Spleen (tissue), 7 donors: ENCODE measurements at regions not wholly inside any gene's neighbourhood (a gene's known extent, or its start where the extent isn't known, plus 50 kb on each side); places are given as distances from the start of the nearest gene placed in this dataset.

ENCODE experiments used
- CTCF ChIP-seq, 11 experiments: fragments of 200-600 bp in 7 of 11; fragments of 450-650 bp in 4 of 11; sonication (generic) in 4 of 11; IDR thresholded peaks in 8 of 11; conservative IDR thresholded peaks in 3 of 11; 1 replicate in 7 of 11; 2 replicates in 4 of 11; pipeline versions ENCODE4 v1.4.0 to v1.8.0; 2016 to 2021; ENCODE audit warnings: antibody characterized with exemption in 11 of 11, inconsistent platforms in 4 of 11, mild to moderate bottlenecking in 1 of 11
- POLR2A ChIP-seq, 3 donors: fragments of 450-650 bp; IDR thresholded peaks; one replicate each; pipeline ENCODE4 v1.5.1; 2017; ENCODE audit warnings: antibody characterized with exemption in 3 of 3, mild to moderate bottlenecking in 1 of 3
- POLR2AphosphoS5 ChIP-seq, 3 donors: sonication (generic); formaldehyde crosslinking; IDR thresholded peaks; one replicate each; pipeline ENCODE4 v1.5.1; 2017; ENCODE audit warnings: antibody characterized with exemption in 3 of 3
- donor health status: DM: no; HTN: no; CAD: no; lungs with moderate emphysema.
- donor health status: DM: no; HTN: no; CAD: no.
- donor health status: DM: no; HTN: no; CAD: no.

GRCh38 chr6:91904586-91905164, 1317.8 kb upstream of the MAP3K7 start:
- no peak for TF ChIP-seq CTCF (IDR thresholded peaks at IDR 0.05 in 8 of 11, conservative IDR thresholded peaks at IDR 0.05 in 3 of 11)
- no peak for TF ChIP-seq POLR2A (IDR thresholded peaks at IDR 0.05)
- no peak for TF ChIP-seq POLR2AphosphoS5 (IDR thresholded peaks at IDR 0.05)
